HUDEP-2 (cell line): ENCODE measurements at regions not wholly inside any gene's neighbourhood (a gene's known extent, or its start where the extent isn't known, plus 50 kb on each side); places are given as distances from the start of the nearest gene placed in this dataset.
"Not testable (repeated sequence)": the region's sequence is repeated elsewhere in the genome, so short reads cannot be mapped to it uniquely, and the experiment has no call there.

Experiments used
- DNase-seq, 76 experiments: peaks; one replicate each; lab custom pipeline; 2025; ENCODE audit not compliant: unreplicated experiment in 76 of 76; lab: John Stamatoyannopoulos, UW

GRCh38 chr5:135186662-135187522, 152.9 kb upstream of the PITX1 start:
- DNase-seq: peak in 19 of 76 experiments; percentile 1 to 39 (median 20)

- peak in 3 of 76 experiments; percentile 6 to 21 (median 19) for DNase-seq
Measured at GRCh38 chr5:135185481-135186065, 151.5 kb upstream of the PITX1 start.

GRCh38 chr5:135184646-135185045, 150.6 kb upstream of the PITX1 start:
- no peak for DNase-seq

- no peak for DNase-seq
Measured at GRCh38 chr5:135183464-135183863, 149.4 kb upstream of the PITX1 start.

GRCh38 chr5:135182675-135183074, 148.6 kb upstream of the PITX1 start:
- DNase-seq: no peak

GRCh38 chr5:135181653-135182052, 147.6 kb upstream of the PITX1 start:
- DNase-seq: no peak

- DNase-seq: no peak
Measured at GRCh38 chr5:135179308-135179980, 145.4 kb upstream of the PITX1 start.

- no peak for DNase-seq
Measured at GRCh38 chr5:135178476-135179155, 144.6 kb upstream of the PITX1 start.

GRCh38 chr5:135177591-135177990, 143.6 kb upstream of the PITX1 start:
- no peak for DNase-seq

- DNase-seq: no peak
Measured at GRCh38 chr5:135176991-135177390, 143.0 kb upstream of the PITX1 start.

- no peak for DNase-seq
Measured at GRCh38 chr5:135174315-135175096, 140.5 kb upstream of the PITX1 start.

- DNase-seq: peak in 43 of 76 experiments; percentile 4 to 67 (median 37)
Measured at GRCh38 chr5:135173662-135174290, 139.7 kb upstream of the PITX1 start.

- no peak for DNase-seq
Measured at GRCh38 chr5:135172718-135173117, 138.7 kb upstream of the PITX1 start.

GRCh38 chr5:135171336-135171735, 137.3 kb upstream of the PITX1 start:
- no peak for DNase-seq

- DNase-seq: no peak
Measured at GRCh38 chr5:135170500-135170899, 136.5 kb upstream of the PITX1 start.

- DNase-seq: no peak
Measured at GRCh38 chr5:135169753-135170152, 135.7 kb upstream of the PITX1 start.

GRCh38 chr5:135167634-135168033, 133.6 kb upstream of the PITX1 start:
- DNase-seq: no peak

GRCh38 chr5:135164873-135165614, 131.0 kb upstream of the PITX1 start:
- not testable (repeated sequence) for DNase-seq

GRCh38 chr5:135163964-135164363, 129.9 kb upstream of the PITX1 start:
- DNase-seq: no peak
